ENCODE measurements at regions not wholly inside any gene's neighbourhood (a gene's known extent, or its start where the extent isn't known, plus 50 kb on each side); places are given as distances from the start of the nearest gene placed in this dataset.
"Not testable (repeated sequence)": the region's sequence is repeated elsewhere in the genome, so short reads cannot be mapped to it uniquely, and the experiment has no call there.

DNA sequence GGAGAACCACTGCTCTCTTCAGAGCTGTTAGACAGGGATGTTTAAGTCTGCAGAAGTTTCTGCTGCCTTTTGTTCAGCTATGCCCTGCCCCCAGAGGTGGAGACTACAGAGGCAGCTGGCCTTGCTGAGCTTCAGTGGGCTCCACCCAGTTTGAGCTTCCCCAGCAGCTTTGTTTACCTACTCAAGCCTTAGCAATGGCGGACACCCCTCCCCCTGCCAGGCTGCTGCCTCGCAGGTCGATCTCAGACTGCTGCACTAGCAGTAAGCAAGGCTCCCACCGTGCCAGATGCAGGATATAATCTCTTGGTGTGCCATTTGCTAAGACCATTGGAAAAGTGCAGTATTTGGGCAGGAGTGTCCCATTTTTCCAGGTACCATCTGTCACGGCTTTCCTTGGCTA lies 465.1 kb downstream of the ZNF674 start:
- TF ChIP-seq POLR2A (IDR thresholded peaks at IDR 0.05) = not testable (repeated sequence)
- TF ChIP-seq, protein P1, sequence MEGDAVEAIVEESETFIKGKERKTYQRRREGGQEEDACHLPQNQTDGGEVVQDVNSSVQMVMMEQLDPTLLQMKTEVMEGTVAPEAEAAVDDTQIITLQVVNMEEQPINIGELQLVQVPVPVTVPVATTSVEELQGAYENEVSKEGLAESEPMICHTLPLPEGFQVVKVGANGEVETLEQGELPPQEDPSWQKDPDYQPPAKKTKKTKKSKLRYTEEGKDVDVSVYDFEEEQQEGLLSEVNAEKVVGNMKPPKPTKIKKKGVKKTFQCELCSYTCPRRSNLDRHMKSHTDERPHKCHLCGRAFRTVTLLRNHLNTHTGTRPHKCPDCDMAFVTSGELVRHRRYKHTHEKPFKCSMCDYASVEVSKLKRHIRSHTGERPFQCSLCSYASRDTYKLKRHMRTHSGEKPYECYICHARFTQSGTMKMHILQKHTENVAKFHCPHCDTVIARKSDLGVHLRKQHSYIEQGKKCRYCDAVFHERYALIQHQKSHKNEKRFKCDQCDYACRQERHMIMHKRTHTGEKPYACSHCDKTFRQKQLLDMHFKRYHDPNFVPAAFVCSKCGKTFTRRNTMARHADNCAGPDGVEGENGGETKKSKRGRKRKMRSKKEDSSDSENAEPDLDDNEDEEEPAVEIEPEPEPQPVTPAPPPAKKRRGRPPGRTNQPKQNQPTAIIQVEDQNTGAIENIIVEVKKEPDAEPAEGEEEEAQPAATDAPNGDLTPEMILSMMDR (IDR thresholded peaks at IDR 0.05) = not testable (repeated sequence)
